GM12878 (cell line): ENCODE measurements at regions not wholly inside any gene's neighbourhood (a gene's known extent, or its start where the extent isn't known, plus 50 kb on each side); places are given as distances from the start of the nearest gene placed in this dataset.

Experiments
- ATAC-seq: fragments of 200-7000 bp; cut with Tn5 transposase; 3 replicates; pipeline ENCODE4 v1.9.1; 2020; ENCODE audit warnings: mild to moderate bottlenecking, moderate library complexity
- BruUV-seq: library from RNA; stranded (reverse); fragments of 400-500 nt; replicated peaks from 2 replicates; lab custom pipeline; 2021; lab: Mats Ljungman, UMichigan
- CTCF ChIA-PET: fragments of 300-600 bp; sonication (Branson Sonifier 250); formaldehyde crosslinking; extraction: SDS; loops from one replicate; lab custom pipeline; 2021; ENCODE audit warnings: inconsistent platforms; lab: Yijun Ruan, JAX
- POLR2A ChIA-PET: fragments of 350-600 bp; formaldehyde crosslinking; extraction: SDS; loops from one replicate; lab custom pipeline; 2021; ENCODE audit warnings: inconsistent platforms; lab: Charles Lee
- RAD21 ChIA-PET: fragments of 300-600 bp; sonication (Branson Sonifier 250); formaldehyde crosslinking; loops from one replicate; lab custom pipeline; 2023; ENCODE audit warnings: antibody characterized with exemption; ENCODE audit not compliant: unreplicated experiment; lab: Charles Lee
- SMC1A ChIA-PET: fragments of 300-600 bp; sonication (Branson Sonifier 250); formaldehyde crosslinking; loops from one replicate; lab custom pipeline; 2023; ENCODE audit not compliant: unreplicated experiment, uncharacterized antibody; lab: Charles Lee
- DNase-seq: peaks from one replicate; pipeline ENCODE4 v3.0.0-alpha.2; 2011; ENCODE audit warnings: low read depth, low spot score
- FAIRE-seq: peaks from 3 replicates; lab custom pipeline; 2011; peaks lifted over from hg19 to GRCh38; lab: Jason Lieb, UNC
- H2AFZ ChIP-seq: 2 replicates; pipeline ENCODE4 v1.6.0; 2011; ENCODE audit warnings: low read depth, low read length, control low read depth; ENCODE audit not compliant: control insufficient read depth
- H3K27ac ChIP-seq: 2 replicates; pipeline ENCODE4 v1.5.1; 2011; ENCODE audit warnings: control low read depth; ENCODE audit not compliant: control insufficient read depth, insufficient read depth
- H3K27me3 ChIP-seq, 2 experiments: replicated peaks in 1 of 2; 2 replicates each; pipeline versions ENCODE4 v1.6.0 to v1.6.1; 2011; ENCODE audit warnings: low read length in 1 of 2; ENCODE audit not compliant: control insufficient read depth in 2 of 2, insufficient read depth in 2 of 2
- H3K36me3 ChIP-seq, 2 experiments: 2 replicates each; pipeline ENCODE4 v1.5.1; 2011; ENCODE audit warnings: low read length in 1 of 2; ENCODE audit not compliant: control insufficient read depth in 2 of 2, insufficient read depth in 2 of 2
- H3K4me1 ChIP-seq: 2 replicates; pipeline ENCODE4 v1.6.1; 2011; ENCODE audit warnings: mild to moderate bottlenecking, low read length, moderate library complexity, mixed read lengths; ENCODE audit not compliant: control insufficient read depth, insufficient read depth
- H3K4me2 ChIP-seq: 2 replicates; pipeline ENCODE4 v1.6.0; 2011; ENCODE audit warnings: control low read depth; ENCODE audit not compliant: control insufficient read depth, insufficient read depth
- H3K4me3 ChIP-seq: fragments of 200-600 bp; sonication (generic); 2 replicates; pipeline ENCODE4 v1.5.1; 2016
- H3K79me2 ChIP-seq: 2 replicates; pipeline ENCODE4 v1.6.0; 2011; ENCODE audit warnings: low read length; ENCODE audit not compliant: control insufficient read depth, insufficient read depth
- H3K9ac ChIP-seq: 2 replicates; pipeline ENCODE4 v1.8.0; 2011; ENCODE audit warnings: low read length, control low read depth, mixed read lengths; ENCODE audit not compliant: control insufficient read depth, insufficient read depth
- H3K9me3 ChIP-seq: replicated peaks from 3 replicates; pipeline ENCODE4 v1.5.1; 2011; ENCODE audit warnings: mild to moderate bottlenecking, low read length; ENCODE audit not compliant: control insufficient read depth, insufficient read depth
- H4K20me1 ChIP-seq: 2 replicates; pipeline ENCODE4 v1.6.0; 2011; ENCODE audit not compliant: control insufficient read depth, insufficient read depth
- FOXM1 ChIP-seq: IDR thresholded peaks from 2 replicates; pipeline ENCODE4 v1.6.1; 2012; ENCODE audit warnings: low read depth, mild to moderate bottlenecking, inconsistent platforms, low read length, moderate library complexity
- HDGF ChIP-seq: fragments of 450-650 bp; IDR thresholded peaks from 2 replicates; pipeline ENCODE4 v1.6.1; 2016; ENCODE audit warnings: antibody characterized with exemption
- JUND ChIP-seq: IDR thresholded peaks from 2 replicates; pipeline ENCODE4 v1.6.1; 2012; ENCODE audit warnings: low read depth, mild to moderate bottlenecking, low read length, improper control_type of control experiment, moderate library complexity
- KLF5 ChIP-seq: fragments of 450-650 bp; IDR thresholded peaks from 2 replicates; pipeline ENCODE4 v1.6.1; 2014; ENCODE audit warnings: mild to moderate bottlenecking; ENCODE audit not compliant: partially characterized antibody
- POLR2AphosphoS5 ChIP-seq: IDR thresholded peaks from 2 replicates; pipeline ENCODE4 v1.6.1; 2011; ENCODE audit warnings: mild to moderate bottlenecking, low read length, inconsistent platforms
- RFX5 ChIP-seq: IDR thresholded peaks from 2 replicates; pipeline ENCODE4 v1.6.1; 2011; ENCODE audit warnings: low read depth, low read length, improper control_type of control experiment
- ZNF217 ChIP-seq: fragments of 450-650 bp; IDR thresholded peaks from 2 replicates; pipeline ENCODE4 v1.6.1; 2017; ENCODE audit warnings: antibody characterized with exemption, mild to moderate bottlenecking
- WGBS: methylation state at CpG from one replicate; pipeline ENCODE4 v1.1.6; 2016; ENCODE audit warnings: low lambda C conversion rate; ENCODE audit not compliant: insufficient replicate concordance, insufficient coverage; ENCODE audit errors: missing lambda C conversion rate; 5-methylcytosine and 5-hydroxymethylcytosine counted together
- in situ Hi-C: fragments of 300-500 bp; cut with MboI; formaldehyde crosslinking; loops from 9 replicates; pipeline ENCODE4 v1.14.3; 2018; ENCODE audit warnings: mixed read lengths
- intact Hi-C: fragments of 100-400 bp; cut with micrococcal nuclease; formaldehyde crosslinking; loops from one replicate; pipeline ENCODE4 v1.14.2; 2022; ENCODE audit not compliant: unreplicated experiment
- TF ChIP-seq, protein P1 (sequence below): IDR thresholded peaks from 2 replicates; pipeline ENCODE4 v1.6.1; 2012; ENCODE audit warnings: low read depth, low read length, improper control_type of control experiment
- TF ChIP-seq, protein P2 (sequence below): fragments of 450-650 bp; IDR thresholded peaks from 2 replicates; pipeline ENCODE4 v1.6.1; 2016; ENCODE audit warnings: mild to moderate bottlenecking
- TF ChIP-seq, protein P3 (sequence below): IDR thresholded peaks from 2 replicates; pipeline ENCODE4 v1.6.1; 2011; ENCODE audit warnings: borderline replicate concordance, low read depth, mild to moderate bottlenecking, moderate library complexity, low read length; ENCODE audit not compliant: insufficient read depth, poor library complexity, severe bottlenecking
- TF ChIP-seq, protein P4 (sequence below): IDR thresholded peaks from 2 replicates; pipeline ENCODE4 v1.6.1; 2011; ENCODE audit warnings: borderline replicate concordance, low read depth, mild to moderate bottlenecking, moderate library complexity, mixed read lengths, low read length; ENCODE audit not compliant: insufficient read depth; ENCODE audit errors: extremely low read length

DNA sequence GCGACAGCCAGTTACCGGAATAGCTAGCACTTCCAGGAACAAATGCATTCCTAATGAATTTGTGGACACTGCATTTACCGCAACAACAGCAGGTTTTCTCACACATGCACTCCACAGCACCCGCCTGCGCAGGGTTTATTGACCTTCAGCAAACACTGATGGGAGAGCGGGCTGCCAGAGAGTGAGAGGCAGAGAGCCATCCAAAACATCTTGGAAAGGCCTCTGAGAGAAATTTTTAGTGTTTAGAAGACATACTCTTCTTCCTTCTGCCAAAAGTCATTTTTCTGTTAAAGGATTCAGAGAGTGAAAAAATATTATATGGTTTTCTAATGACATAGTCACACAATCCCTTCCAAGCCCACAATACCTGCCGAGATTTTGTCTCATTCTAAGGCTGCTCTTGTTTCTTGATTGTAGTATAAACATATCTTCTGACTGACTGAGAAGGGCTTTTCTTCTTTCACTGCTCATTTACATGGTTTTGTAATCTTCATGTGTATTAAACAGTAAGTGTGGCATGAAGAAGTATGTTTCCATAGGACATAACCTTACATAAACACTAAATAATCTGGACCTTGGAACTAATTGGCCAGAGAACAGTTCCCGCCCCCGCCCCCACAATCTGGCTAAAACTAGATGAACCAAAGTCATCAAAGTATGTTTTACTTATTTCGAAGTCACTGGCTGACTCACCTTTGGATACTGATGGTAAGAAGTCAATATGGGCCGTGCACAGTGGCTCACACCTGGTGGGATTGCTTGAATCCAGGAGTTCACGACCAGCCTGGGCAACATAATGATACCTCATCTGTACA is 432.5 kb upstream of the MEF2C start (continued):
- TF ChIP-seq, protein P1, sequence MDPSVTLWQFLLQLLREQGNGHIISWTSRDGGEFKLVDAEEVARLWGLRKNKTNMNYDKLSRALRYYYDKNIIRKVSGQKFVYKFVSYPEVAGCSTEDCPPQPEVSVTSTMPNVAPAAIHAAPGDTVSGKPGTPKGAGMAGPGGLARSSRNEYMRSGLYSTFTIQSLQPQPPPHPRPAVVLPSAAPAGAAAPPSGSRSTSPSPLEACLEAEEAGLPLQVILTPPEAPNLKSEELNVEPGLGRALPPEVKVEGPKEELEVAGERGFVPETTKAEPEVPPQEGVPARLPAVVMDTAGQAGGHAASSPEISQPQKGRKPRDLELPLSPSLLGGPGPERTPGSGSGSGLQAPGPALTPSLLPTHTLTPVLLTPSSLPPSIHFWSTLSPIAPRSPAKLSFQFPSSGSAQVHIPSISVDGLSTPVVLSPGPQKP, result no peak
- TF ChIP-seq, protein P2, sequence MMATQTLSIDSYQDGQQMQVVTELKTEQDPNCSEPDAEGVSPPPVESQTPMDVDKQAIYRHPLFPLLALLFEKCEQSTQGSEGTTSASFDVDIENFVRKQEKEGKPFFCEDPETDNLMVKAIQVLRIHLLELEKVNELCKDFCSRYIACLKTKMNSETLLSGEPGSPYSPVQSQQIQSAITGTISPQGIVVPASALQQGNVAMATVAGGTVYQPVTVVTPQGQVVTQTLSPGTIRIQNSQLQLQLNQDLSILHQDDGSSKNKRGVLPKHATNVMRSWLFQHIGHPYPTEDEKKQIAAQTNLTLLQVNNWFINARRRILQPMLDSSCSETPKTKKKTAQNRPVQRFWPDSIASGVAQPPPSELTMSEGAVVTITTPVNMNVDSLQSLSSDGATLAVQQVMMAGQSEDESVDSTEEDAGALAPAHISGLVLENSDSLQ, result no peak

DNA sequence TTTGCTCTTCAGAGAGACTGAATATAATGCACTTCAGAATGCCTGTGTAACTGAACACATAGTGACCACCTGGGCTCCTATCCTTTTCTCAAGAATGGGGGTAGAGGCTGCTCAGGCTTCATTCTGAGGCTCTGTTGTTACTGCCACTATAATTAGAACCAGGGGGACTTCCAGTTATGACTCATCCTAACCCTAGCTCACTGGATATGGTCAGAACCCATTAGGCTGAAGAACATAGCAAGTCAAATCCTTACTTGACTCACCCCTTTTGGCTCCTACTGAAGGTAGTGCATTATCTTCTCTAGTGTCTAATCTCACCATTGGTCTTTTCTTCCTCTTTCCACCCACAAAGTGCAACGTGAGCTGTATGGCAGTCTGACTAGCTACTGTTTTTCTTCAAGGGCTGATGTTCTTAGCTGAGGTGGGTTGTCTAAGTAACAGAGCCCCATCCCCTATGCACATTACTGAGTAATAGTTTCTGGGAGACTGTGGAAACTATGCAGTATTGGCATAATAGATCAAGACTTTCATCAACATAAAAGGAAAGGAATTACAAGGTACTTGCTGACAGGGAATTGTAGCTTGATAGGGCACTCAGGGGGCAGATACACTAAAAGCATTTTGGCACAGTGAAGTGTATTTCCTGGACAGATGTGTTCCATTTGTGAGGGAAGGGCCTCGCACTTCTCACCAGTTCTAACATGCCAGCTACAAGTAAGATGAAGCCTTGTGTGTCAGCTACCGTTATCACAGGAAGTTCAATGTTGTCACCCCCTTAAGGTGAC is 431.0 kb upstream of the MEF2C start:
- Histone ChIP-seq H3K9ac (peak overlapping the region; percentile 70), H3K79me2 (no peaks in the 10 kb centered on the region), H3K27ac (peak overlapping the region; percentile 97), H3K4me2 (peak overlapping the region; percentile 68), H2AFZ (peak overlapping the region; percentile 55), H3K4me3 (no peak overlapping the region), H4K20me1 (no peaks in the 10 kb centered on the region), H3K27me3 (no peaks in the 10 kb centered on the region), H3K9me3 (peaks cover 10% of the 10 kb centered on the region), H3K36me3 (no peaks in the 10 kb centered on the region), H3K4me1 (peaks cover 40% of the 10 kb centered on the region)
- intact Hi-C loops (loop anchor here (1.0 kb wide), 3 partner anchors 11 to 43 kb away; no protein-coding TSS in a partner anchor), in situ Hi-C loops (no loop called here)
- 0% methylated on average over 3 of the region's 3 CpGs for WGBS
- ChIA-PET POLR2A (interaction anchor here (0.7 to 2.4 kb wide), 13 partner anchors 12 to 578 kb away, joined by 3 to 22 read pairs (median 5); no protein-coding TSS in a partner anchor), SMC1A (interaction anchor here (0.7 to 4.0 kb wide), 49 partner anchors 9 to 709 kb away, joined by 3 to 108 read pairs (median 6); partner anchors contain the start of gene MEF2C), RAD21 (interaction anchor here (0.6 to 5.1 kb wide), 35 partner anchors 9 to 585 kb away, joined by 3 to 101 read pairs (median 6); partner anchors contain the start of gene MEF2C), CTCF (interaction anchor here (0.7 to 3.7 kb wide), 21 partner anchors 9 to 587 kb away, joined by 3 to 12 read pairs (median 4); no protein-coding TSS in a partner anchor)
- TSS peak; percentile 96 for BruUV-seq
- FAIRE-seq, result peak; percentile 98
- peak; percentile 96 for ATAC-seq
- peak; percentile 99 for DNase-seq
- TF ChIP-seq FOXM1 (peak; percentile 99), POLR2AphosphoS5 (peak; percentile 86), KLF5 (peak; percentile 43), RFX5 (no peak), ZNF217 (peak; percentile 94), HDGF (0 out of 2 replicates have a peak, but pooled peaks have one; percentile 32), JUND (peak; percentile 95)
- TF ChIP-seq, protein P3, sequence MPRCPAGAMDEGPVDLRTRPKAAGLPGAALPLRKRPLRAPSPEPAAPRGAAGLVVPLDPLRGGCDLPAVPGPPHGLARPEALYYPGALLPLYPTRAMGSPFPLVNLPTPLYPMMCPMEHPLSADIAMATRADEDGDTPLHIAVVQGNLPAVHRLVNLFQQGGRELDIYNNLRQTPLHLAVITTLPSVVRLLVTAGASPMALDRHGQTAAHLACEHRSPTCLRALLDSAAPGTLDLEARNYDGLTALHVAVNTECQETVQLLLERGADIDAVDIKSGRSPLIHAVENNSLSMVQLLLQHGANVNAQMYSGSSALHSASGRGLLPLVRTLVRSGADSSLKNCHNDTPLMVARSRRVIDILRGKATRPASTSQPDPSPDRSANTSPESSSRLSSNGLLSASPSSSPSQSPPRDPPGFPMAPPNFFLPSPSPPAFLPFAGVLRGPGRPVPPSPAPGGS, result peak; percentile 95
- TF ChIP-seq, protein P4, sequence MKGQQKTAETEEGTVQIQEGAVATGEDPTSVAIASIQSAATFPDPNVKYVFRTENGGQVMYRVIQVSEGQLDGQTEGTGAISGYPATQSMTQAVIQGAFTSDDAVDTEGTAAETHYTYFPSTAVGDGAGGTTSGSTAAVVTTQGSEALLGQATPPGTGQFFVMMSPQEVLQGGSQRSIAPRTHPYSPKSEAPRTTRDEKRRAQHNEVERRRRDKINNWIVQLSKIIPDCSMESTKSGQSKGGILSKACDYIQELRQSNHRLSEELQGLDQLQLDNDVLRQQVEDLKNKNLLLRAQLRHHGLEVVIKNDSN, result no peak
